Fibroblast of lung (primary cell): ENCODE measurements at regions not wholly inside any gene's neighbourhood (a gene's known extent, or its start where the extent isn't known, plus 50 kb on each side); places are given as distances from the start of the nearest gene placed in this dataset.

Source experiments
- CTCF ChIP-seq, 2 donors: IDR thresholded peaks in 1 of 2; conservative IDR thresholded peaks in 1 of 2; 1 replicate in 1 of 2; 2 replicates in 1 of 2; pipeline ENCODE4 v1.5.1; 2011 to 2012; ENCODE audit warnings: low read length in 2 of 2, control low read depth in 1 of 2, inconsistent platforms in 1 of 2, low read depth in 1 of 2, mild to moderate bottlenecking in 1 of 2
- EZH2 ChIP-seq: IDR thresholded peaks from 2 replicates; pipeline ENCODE4 v1.5.1; 2012; ENCODE audit warnings: low read length, control low read depth, mild to moderate bottlenecking; ENCODE audit errors: missing control alignments

- no peak for TF ChIP-seq CTCF (conservative IDR thresholded peaks at IDR 0.05 in 1 of 2, IDR thresholded peaks at IDR 0.05 in 1 of 2; ENCODE audit: low read depth in 1 of 2, low read length in 2 of 2)
- TF ChIP-seq EZH2, result no peak
These were observed 589.9 kb downstream of the MATN1 start for GRCh38 chr1:30133414-30134055.
